WTC11 (cell line): ENCODE measurements at regions not wholly inside any gene's neighbourhood (a gene's known extent, or its start where the extent isn't known, plus 50 kb on each side); places are given as distances from the start of the nearest gene placed in this dataset.

Experiments
- ATF1 ChIP-seq: sonication (generic); formaldehyde crosslinking; IDR thresholded peaks from 2 replicates; pipeline ENCODE4 v1.8.1; 2023; ENCODE audit warnings: mild to moderate bottlenecking, moderate library complexity, missing genetic modification reagents
- ATF3 ChIP-seq: sonication (generic); formaldehyde crosslinking; conservative IDR thresholded peaks from 2 replicates; pipeline ENCODE4 v1.8.1; 2022; ENCODE audit warnings: mild to moderate bottlenecking, missing genetic modification reagents
- CTCF ChIP-seq: fragments of 200-600 bp; IDR thresholded peaks from 2 replicates; pipeline ENCODE4 v1.8.0; 2022; ENCODE audit warnings: antibody characterized with exemption
- JAZF1 ChIP-seq: fragments of 250-450 bp; sonication (Bioruptor Pico); IDR thresholded peaks from 2 replicates; pipeline ENCODE4 v1.9.0; 2021; ENCODE audit warnings: moderate library complexity, mild to moderate bottlenecking, inconsistent platforms
- JUN ChIP-seq: sonication (generic); formaldehyde crosslinking; IDR thresholded peaks from 2 replicates; pipeline ENCODE4 v1.8.0; 2023; ENCODE audit warnings: mild to moderate bottlenecking, missing genetic modification reagents
- KAT7 ChIP-seq: sonication (generic); formaldehyde crosslinking; IDR thresholded peaks from 2 replicates; pipeline ENCODE4 v1.8.1; 2023; ENCODE audit warnings: missing genetic modification reagents, mild to moderate bottlenecking, borderline replicate concordance
- MLX ChIP-seq: sonication (generic); formaldehyde crosslinking; IDR thresholded peaks from 2 replicates; pipeline ENCODE4 v1.8.1; 2023; ENCODE audit warnings: mild to moderate bottlenecking, missing genetic modification reagents, moderate library complexity
- NR2C2 ChIP-seq: sonication (generic); formaldehyde crosslinking; IDR thresholded peaks from 2 replicates; pipeline ENCODE4 v1.8.0; 2022; ENCODE audit warnings: mild to moderate bottlenecking, missing genetic modification reagents
- SOX15 ChIP-seq: fragments of 250-450 bp; sonication (Bioruptor Pico); IDR thresholded peaks from 2 replicates; pipeline ENCODE4 v1.9.0; 2021; ENCODE audit warnings: mild to moderate bottlenecking
- SP1 ChIP-seq: sonication (generic); formaldehyde crosslinking; conservative IDR thresholded peaks from 2 replicates; pipeline ENCODE4 v1.8.1; 2022; ENCODE audit warnings: missing genetic modification reagents
- STAT6 ChIP-seq: sonication (generic); formaldehyde crosslinking; conservative IDR thresholded peaks from 2 replicates; pipeline ENCODE4 v1.8.1; 2023; ENCODE audit warnings: mild to moderate bottlenecking, low read depth, missing genetic modification reagents, moderate library complexity
- USF1 ChIP-seq: sonication (generic); formaldehyde crosslinking; IDR thresholded peaks from 2 replicates; pipeline ENCODE4 v1.8.0; 2022; ENCODE audit warnings: mild to moderate bottlenecking, missing genetic modification reagents
- ZNF121 ChIP-seq: sonication (generic); formaldehyde crosslinking; IDR thresholded peaks from 2 replicates; pipeline ENCODE4 v1.8.0; 2023; ENCODE audit warnings: missing genetic modification reagents
- ZNF281 ChIP-seq: sonication (generic); formaldehyde crosslinking; IDR thresholded peaks from 2 replicates; pipeline ENCODE4 v1.8.0; 2023; ENCODE audit warnings: mild to moderate bottlenecking, missing genetic modification reagents

GRCh38 chr15:85860394-85861161, 65.9 kb upstream of the KLHL25 start:
- TF ChIP-seq ZNF281 (CRISPR knock-in tag) (no peak), CTCF (no peak), ATF1 (CRISPR knock-in tag) (no peak), USF1 (CRISPR knock-in tag) (no peak), ZNF121 (CRISPR knock-in tag) (no peak), MLX (no peak), JUN (CRISPR knock-in tag) (no peak), NR2C2 (no peak), SP1 (CRISPR knock-in tag) (no peak), STAT6 (CRISPR knock-in tag) (no peak), JAZF1 (CRISPR knock-in tag) (no peak), KAT7 (CRISPR knock-in tag) (no peak), SOX15 (no peak), ATF3 (no peak)
